Uterus (tissue), 2 donors: ENCODE measurements at regions not wholly inside any gene's neighbourhood (a gene's known extent, or its start where the extent isn't known, plus 50 kb on each side); places are given as distances from the start of the nearest gene placed in this dataset.

Experiments used
- CTCF ChIP-seq, 4 experiments: fragments of 200-600 bp in 2 of 4; fragments of 450-650 bp in 2 of 4; sonication (generic) in 2 of 4; IDR thresholded peaks; one replicate each; pipeline ENCODE4 v1.5.1; 2016 to 2019; ENCODE audit warnings: antibody characterized with exemption in 4 of 4, mild to moderate bottlenecking in 2 of 4, moderate library complexity in 1 of 4
- POLR2A ChIP-seq, 2 donors: fragments of 450-650 bp; IDR thresholded peaks; one replicate each; pipeline ENCODE4 v1.6.1; 2016; ENCODE audit warnings: antibody characterized with exemption in 2 of 2, mild to moderate bottlenecking in 1 of 2, moderate library complexity in 1 of 2

- no peak for TF ChIP-seq POLR2A (IDR thresholded peaks at IDR 0.05)
- TF ChIP-seq CTCF (IDR thresholded peaks at IDR 0.05), result no peak
These were observed 691.9 kb upstream of the TMEFF2 start for GRCh38 chr2:192886636-192887035.
